ENCODE measurements at regions not wholly inside any gene's neighbourhood (a gene's known extent, or its start where the extent isn't known, plus 50 kb on each side); places are given as distances from the start of the nearest gene placed in this dataset.

GRCh38 chr16:86371083-86371803, 139.1 kb upstream of the FOXF1 start:
- TF ChIP-seq CTCF (IDR thresholded peaks at IDR 0.05; ENCODE audit: extremely low read depth in 1 of 2, insufficient read depth in 1 of 2, low read depth in 1 of 2, low read length in 2 of 2) (no peak), POLR2A (IDR thresholded peaks at IDR 0.05; ENCODE audit: low read depth, low read length) (no peak), FOS (IDR thresholded peaks at IDR 0.05; ENCODE audit: borderline replicate concordance, insufficient read depth, low read length) (no peak), JUN (IDR thresholded peaks at IDR 0.05; ENCODE audit: borderline replicate concordance, insufficient read depth, insufficient read length, low read depth) (no peak), POLR2AphosphoS5 (IDR thresholded peaks at IDR 0.05; ENCODE audit: insufficient read depth, low read depth, low read length) (no peak)

Measured in endothelial cell of umbilical vein (primary cell).